ENCODE measurements at regions not wholly inside any gene's neighbourhood (a gene's known extent, or its start where the extent isn't known, plus 50 kb on each side); places are given as distances from the start of the nearest gene placed in this dataset.

DNA sequence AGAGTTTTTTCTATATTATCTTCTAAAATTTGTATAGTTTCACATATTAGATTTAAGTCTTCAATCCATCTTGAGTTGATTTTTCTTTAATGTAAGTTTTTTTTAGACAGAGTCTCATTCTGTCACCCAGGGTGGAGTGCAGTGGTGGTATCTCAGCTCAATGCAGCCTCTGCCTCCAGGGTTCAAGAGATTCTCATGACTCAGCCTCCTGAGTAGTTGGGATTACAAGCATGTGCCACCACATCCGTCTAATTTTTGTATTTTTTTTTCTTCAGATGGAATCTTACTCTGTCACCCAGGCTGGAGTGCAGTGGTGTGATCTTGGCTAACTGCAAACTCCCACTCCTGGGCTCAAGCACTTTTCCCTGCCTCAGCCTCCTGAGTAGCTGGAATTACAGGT, 143.4 kb upstream of the ZNF92 start:
- Histone ChIP-seq H3K4me1 (no peaks in the 10 kb centered on the region), H3K27me3 (no peaks in the 10 kb centered on the region)
- 70 to 75% methylated on average over 1 of the region's 1 CpG for WGBS, 2 donors

DNA sequence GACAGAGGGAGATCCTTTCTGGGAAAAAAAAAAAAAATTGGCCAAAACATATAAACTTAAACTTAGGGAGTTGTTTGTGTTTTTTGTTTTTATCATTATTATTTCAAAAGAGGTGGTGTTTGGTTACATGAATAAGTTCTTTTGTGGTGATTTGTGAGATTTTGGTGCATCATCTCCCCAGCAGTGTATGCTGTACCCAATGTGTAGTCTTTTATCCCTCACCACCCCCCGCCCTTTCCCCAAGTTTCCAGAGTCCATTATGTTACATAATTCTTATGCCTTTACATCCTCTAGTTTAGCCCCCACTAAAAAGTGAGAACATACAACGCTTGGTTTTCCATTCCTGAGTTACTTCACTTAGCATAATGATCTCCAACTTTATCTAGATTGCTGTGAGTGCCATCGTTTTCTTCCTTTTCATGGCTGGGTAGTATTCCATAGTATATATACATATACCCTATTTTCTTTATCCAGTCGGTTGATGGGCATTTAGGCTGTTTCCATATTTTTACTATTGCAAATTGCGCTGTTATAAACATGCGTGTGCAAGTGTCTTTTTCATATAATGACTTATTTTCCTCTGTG, 148.1 kb upstream of the ZNF92 start:
- Histone ChIP-seq H3K27me3 (no peaks in the 10 kb centered on the region), H3K27ac (no peak overlapping the region), H3K4me3 (no peak overlapping the region), H3K9me3 (no peaks in the 10 kb centered on the region), H3K36me3 (no peaks in the 10 kb centered on the region), H3K4me1 (no peaks in the 10 kb centered on the region)
- TF ChIP-seq POLR2A (IDR thresholded peaks at IDR 0.05), result no peak
- TF ChIP-seq EP300 (IDR thresholded peaks at IDR 0.05), result no peak
- TF ChIP-seq, protein P1, sequence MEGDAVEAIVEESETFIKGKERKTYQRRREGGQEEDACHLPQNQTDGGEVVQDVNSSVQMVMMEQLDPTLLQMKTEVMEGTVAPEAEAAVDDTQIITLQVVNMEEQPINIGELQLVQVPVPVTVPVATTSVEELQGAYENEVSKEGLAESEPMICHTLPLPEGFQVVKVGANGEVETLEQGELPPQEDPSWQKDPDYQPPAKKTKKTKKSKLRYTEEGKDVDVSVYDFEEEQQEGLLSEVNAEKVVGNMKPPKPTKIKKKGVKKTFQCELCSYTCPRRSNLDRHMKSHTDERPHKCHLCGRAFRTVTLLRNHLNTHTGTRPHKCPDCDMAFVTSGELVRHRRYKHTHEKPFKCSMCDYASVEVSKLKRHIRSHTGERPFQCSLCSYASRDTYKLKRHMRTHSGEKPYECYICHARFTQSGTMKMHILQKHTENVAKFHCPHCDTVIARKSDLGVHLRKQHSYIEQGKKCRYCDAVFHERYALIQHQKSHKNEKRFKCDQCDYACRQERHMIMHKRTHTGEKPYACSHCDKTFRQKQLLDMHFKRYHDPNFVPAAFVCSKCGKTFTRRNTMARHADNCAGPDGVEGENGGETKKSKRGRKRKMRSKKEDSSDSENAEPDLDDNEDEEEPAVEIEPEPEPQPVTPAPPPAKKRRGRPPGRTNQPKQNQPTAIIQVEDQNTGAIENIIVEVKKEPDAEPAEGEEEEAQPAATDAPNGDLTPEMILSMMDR (IDR thresholded peaks at IDR 0.05), result no peak
- no peak for DNase-seq (ENCODE audit: low spot score in 2 of 2)
- WGBS, 2 donors, result 95 to 99% methylated on average over 6 of the region's 6 CpGs

More for the DNA sequence above, 143.4 kb upstream of the ZNF92 start:
- DNase-seq (ENCODE audit: low spot score in 2 of 2), result no peak
- TF ChIP-seq, protein P1 (IDR thresholded peaks at IDR 0.05), result no peak
- TF ChIP-seq POLR2A (IDR thresholded peaks at IDR 0.05), result no peak
- TF ChIP-seq EP300 (IDR thresholded peaks at IDR 0.05), result no peak
- H3K4me3 ChIP-seq, result no peak overlapping the region
- no peaks in the 10 kb centered on the region for H3K36me3 ChIP-seq
- no peaks in the 10 kb centered on the region for H3K9me3 ChIP-seq
- no peak overlapping the region for H3K27ac ChIP-seq

DNA sequence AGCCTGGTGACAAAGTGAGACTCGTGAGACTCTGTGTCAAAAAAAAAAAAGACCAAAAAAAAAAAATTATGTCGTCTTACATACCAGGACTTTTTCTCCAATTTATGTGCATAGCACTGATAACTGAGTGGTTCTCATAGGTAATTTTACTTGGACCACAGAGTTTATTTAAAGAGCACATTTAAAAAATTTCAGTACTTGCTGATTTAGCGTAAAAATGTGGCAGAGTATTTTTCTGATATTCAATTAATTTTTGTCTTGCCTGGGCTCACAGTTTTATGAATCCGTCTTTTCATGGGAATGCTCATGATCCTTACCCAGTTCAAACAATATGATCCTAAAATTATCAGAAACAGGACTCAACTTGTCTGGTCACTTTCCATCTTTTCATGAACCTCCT, 151.0 kb upstream of the ZNF92 start:
- H3K4me1 ChIP-seq, result no peaks in the 10 kb centered on the region
- no peak overlapping the region for H3K4me3 ChIP-seq
- H3K9me3 ChIP-seq, result no peaks in the 10 kb centered on the region
- 73 to 88% methylated on average over 4 of the region's 4 CpGs for WGBS, 2 donors
- no peak overlapping the region for H3K27ac ChIP-seq
- H3K27me3 ChIP-seq, result no peaks in the 10 kb centered on the region
- TF ChIP-seq EP300 (IDR thresholded peaks at IDR 0.05) (no peak), POLR2A (IDR thresholded peaks at IDR 0.05) (no peak)
- TF ChIP-seq, protein P1 (IDR thresholded peaks at IDR 0.05), result no peak
- DNase-seq (ENCODE audit: low spot score in 2 of 2), result no peak
- H3K36me3 ChIP-seq, result no peaks in the 10 kb centered on the region

DNA sequence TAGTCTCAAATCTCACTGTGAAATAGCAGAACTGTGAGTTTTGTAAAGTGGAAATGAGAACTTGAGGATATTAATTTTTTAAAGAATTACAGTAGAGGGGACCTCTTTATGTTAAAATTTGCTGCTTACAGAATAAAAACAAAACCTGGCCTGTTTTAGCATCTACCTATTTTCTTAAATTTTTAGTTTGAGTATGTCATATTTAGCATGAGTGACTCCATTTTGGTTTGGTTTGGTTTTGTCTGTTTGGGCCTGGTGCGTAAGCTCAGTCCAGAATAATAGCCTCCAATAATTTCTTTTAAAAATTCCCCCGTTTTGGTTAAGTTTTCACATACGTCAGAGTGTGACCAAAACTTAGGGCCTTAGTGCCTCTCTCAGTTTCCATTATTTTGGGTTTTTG, 152.0 kb upstream of the ZNF92 start:
- Histone ChIP-seq H3K27me3 (no peaks in the 10 kb centered on the region), H3K27ac (no peak overlapping the region), H3K4me3 (no peak overlapping the region), H3K9me3 (no peaks in the 10 kb centered on the region), H3K4me1 (no peaks in the 10 kb centered on the region), H3K36me3 (no peaks in the 10 kb centered on the region)
- DNase-seq (ENCODE audit: low spot score in 2 of 2), result no peak
- TF ChIP-seq EP300 (IDR thresholded peaks at IDR 0.05) (no peak), POLR2A (IDR thresholded peaks at IDR 0.05) (no peak)
- TF ChIP-seq, protein P1 (IDR thresholded peaks at IDR 0.05), result no peak
- WGBS, 2 donors, result 87 to 92% methylated on average over 3 of the region's 3 CpGs

DNA sequence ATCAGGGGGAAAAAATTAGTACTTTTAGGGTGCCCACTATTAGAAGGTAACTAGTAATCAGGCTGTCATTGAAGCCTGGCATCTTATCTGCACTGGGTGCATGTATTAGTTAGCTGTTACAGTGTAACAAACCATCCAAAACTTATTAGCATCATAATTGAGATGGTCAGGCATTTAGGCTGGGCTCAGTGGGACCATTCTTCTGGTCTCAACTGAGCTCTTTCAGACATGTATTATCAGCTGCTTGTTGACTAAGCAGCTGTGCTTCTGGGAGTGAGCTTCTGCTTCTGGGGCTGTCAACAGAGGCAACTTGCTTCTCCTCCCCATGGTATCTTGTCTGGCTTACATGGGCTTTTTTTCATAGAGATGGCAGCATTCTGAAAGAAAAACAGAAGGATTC, 154.0 kb upstream of the ZNF92 start:
- TF ChIP-seq EP300 (IDR thresholded peaks at IDR 0.05) (no peak), POLR2A (IDR thresholded peaks at IDR 0.05) (no peak)
- TF ChIP-seq, protein P1 (IDR thresholded peaks at IDR 0.05), result no peak
- Histone ChIP-seq H3K27ac (no peak overlapping the region), H3K4me3 (no peak overlapping the region), H3K27me3 (no peaks in the 10 kb centered on the region), H3K4me1 (no peaks in the 10 kb centered on the region), H3K36me3 (no peaks in the 10 kb centered on the region), H3K9me3 (no peaks in the 10 kb centered on the region)
- DNase-seq (ENCODE audit: low spot score in 2 of 2), result no peak

Measured in tibial nerve (tissue), 4 donors.